Activated naive CD4-positive, alpha-beta T cell treated with anti-CD3 and anti-CD28 coated beads, Interleukin-2, amount 50 U/mL, for 24 hours (primary cell): ENCODE measurements at regions not wholly inside any gene's neighbourhood (a gene's known extent, or its start where the extent isn't known, plus 50 kb on each side); places are given as distances from the start of the nearest gene placed in this dataset.

Source experiments
- H3K27ac Mint-ChIP-seq: one replicate; pipeline ENCODE4 v1.8.0; 2021; ENCODE audit warnings: mild to moderate bottlenecking, mixed read lengths
- H3K27me3 Mint-ChIP-seq: one replicate; pipeline ENCODE4 v1.8.0; 2021; ENCODE audit warnings: mixed read lengths
- H3K36me3 Mint-ChIP-seq: one replicate; pipeline ENCODE4 v1.8.0; 2021; ENCODE audit warnings: mixed read lengths
- H3K4me1 Mint-ChIP-seq: one replicate; pipeline ENCODE4 v1.8.0; 2021; ENCODE audit warnings: mixed read lengths
- H3K4me3 Mint-ChIP-seq: one replicate; pipeline ENCODE4 v1.8.0; 2021; ENCODE audit warnings: mild to moderate bottlenecking, mixed read lengths
- H3K9me3 Mint-ChIP-seq: one replicate; pipeline ENCODE4 v1.8.0; 2021; ENCODE audit warnings: mixed read lengths

DNA sequence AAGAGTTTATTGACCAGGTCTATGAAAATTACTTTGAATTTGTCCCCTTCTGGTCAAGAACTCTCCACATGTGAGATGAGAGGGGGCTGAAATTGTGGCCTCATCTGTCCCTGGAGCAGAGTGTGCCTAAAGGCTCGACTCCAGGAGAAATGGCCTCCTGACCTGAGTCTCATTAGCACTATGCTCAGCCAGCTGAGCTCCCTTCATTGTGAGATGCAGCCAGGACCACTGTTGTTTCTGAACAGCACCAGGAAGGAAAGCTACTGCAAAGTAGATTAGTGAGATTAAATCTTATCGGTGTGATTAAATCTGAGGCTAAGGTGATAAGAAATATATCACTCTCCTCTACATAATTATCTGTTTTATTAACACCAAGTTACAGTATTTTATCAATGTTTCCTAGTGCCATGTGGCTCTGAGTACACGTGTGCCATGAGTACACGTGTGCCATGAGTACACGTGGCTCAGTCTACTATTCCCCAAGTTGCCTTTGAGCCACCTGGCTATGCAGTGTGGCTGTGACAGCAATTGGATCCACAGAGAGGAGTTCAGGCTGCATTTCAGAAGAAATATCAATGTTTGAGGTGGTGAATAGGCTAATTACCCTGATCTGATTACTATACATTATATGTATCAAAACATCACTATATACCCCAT, 126.9 kb downstream of the IPMK start:
- Mint-ChIP-seq H3K9me3 (no peaks in the 10 kb centered on the region), H3K36me3 (no peaks in the 10 kb centered on the region), H3K4me1 (no peaks in the 10 kb centered on the region), H3K4me3 (no peak overlapping the region), H3K27ac (no peak overlapping the region), H3K27me3 (peaks cover 10% of the 10 kb centered on the region)

DNA sequence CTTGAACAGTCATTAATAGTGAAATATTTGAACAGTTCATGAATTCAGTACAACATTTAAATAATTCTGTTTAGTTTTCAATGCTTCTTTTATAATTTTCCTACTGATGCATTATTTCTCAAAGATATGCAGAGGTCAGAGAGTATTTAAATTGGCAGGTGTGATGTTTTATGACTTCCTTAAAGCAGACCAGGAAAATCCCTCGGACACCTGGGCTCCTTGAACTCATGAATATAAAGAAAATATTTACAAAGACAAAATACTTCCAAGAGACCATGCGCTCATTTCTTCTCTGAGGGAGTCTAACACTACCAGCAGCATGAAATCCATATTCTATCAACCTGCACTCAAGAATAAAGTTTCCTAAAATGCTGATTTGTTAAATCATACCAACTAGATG, 127.6 kb downstream of the IPMK start:
- no peak overlapping the region for H3K4me3 Mint-ChIP-seq
- H3K27ac Mint-ChIP-seq = no peak overlapping the region
- H3K4me1 Mint-ChIP-seq = no peaks in the 10 kb centered on the region
- no peaks in the 10 kb centered on the region for H3K9me3 Mint-ChIP-seq
- no peaks in the 10 kb centered on the region for H3K36me3 Mint-ChIP-seq
- H3K27me3 Mint-ChIP-seq = peaks cover 7% of the 10 kb centered on the region

- Mint-ChIP-seq H3K36me3 (no peaks in the 10 kb centered on the region), H3K4me1 (no peaks in the 10 kb centered on the region), H3K27ac (no peak overlapping the region)
Observed at GRCh38 chr10:58137813-58138212, 129.9 kb downstream of the IPMK start.

DNA sequence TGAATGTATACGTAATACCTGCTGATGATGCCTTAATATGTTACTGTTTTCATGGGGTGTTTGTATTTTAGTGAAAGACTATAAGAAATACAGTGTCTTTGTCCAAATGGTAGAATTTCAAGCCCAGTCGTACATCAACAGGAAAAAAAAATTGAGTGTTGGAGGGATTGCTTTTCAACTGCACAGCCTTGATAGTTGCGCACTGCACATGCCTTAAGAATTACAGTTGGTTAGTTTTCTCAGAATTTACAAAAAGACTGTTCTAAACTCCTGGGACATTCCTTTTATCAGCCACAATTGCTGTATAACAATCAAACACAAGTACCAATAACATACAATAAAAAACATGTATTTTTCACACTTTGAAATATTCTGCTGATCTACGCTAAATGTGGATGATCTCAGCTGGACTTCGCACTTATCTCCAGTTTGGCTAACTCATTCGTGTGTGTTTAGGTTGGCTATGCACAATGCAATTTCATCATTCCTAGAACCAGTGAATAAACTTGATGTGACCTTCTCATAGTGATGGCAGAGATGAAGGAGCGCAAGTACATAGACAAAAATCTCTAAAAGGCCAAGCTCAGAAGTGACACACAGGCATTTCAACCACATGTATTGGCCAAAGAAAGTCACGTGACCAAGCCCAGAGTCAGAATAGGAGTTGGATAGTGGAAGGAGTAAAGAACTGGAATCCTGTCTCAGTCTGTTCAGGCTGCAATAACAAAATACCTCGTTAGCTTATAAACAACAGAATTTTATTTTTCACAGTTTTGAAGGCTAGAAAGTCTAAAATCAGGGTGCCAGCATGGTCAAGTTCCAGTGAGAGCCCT, 152.3 kb downstream of the IPMK start:
- H3K4me1 Mint-ChIP-seq = no peaks in the 10 kb centered on the region
- no peak overlapping the region for H3K4me3 Mint-ChIP-seq

More at GRCh38 chr10:58137813-58138212, 129.9 kb downstream of the IPMK start:
- Mint-ChIP-seq H3K27me3 (peaks cover 7% of the 10 kb centered on the region), H3K4me3 (no peak overlapping the region), H3K9me3 (no peaks in the 10 kb centered on the region)

DNA sequence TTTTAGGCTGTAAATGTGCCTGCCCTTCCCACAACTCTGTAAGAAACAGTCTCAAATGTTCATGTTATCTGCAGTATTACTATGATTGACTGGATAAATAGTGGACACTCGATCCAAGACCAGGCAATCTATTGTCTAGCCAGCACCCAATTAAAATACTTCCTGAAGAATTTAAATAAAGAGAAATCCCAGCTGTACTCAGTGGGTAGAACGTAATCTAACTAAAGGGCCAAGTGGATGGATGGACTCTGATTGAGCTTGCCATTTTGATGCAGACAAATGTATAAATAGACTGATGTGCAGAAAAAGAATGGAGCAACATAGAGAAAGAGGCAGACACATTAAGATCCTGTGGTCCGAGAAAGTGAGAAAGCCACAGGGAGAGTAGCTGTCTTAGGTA, 158.0 kb downstream of the IPMK start:
- Mint-ChIP-seq H3K27ac (no peak overlapping the region), H3K9me3 (no peaks in the 10 kb centered on the region), H3K4me1 (no peaks in the 10 kb centered on the region), H3K27me3 (no peaks in the 10 kb centered on the region), H3K36me3 (no peaks in the 10 kb centered on the region), H3K4me3 (no peak overlapping the region)

More for the DNA sequence above, 152.3 kb downstream of the IPMK start:
- H3K36me3 Mint-ChIP-seq = no peaks in the 10 kb centered on the region
- H3K27me3 Mint-ChIP-seq = peaks cover 3% of the 10 kb centered on the region
- no peak overlapping the region for H3K27ac Mint-ChIP-seq
- no peaks in the 10 kb centered on the region for H3K9me3 Mint-ChIP-seq

DNA sequence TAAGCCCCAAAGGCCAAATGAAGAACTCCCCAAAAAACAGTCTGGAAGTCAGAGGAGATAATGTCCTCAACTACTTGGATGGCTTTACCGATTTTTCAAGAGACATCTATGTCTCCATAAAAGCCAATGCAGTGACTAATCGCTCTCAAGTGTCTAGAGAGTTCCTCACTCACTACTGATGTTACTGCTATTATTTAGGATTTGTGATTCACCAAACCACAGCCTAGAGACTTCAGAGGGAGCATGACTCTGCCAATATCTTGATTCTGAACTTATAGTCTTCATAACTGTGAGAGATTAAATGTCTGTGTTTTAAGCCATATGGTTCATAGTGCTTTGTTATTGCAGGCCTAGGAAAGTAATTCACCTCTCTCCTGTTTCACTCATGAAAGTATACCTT, 160.2 kb downstream of the IPMK start:
- Mint-ChIP-seq H3K27me3 (no peaks in the 10 kb centered on the region), H3K9me3 (no peaks in the 10 kb centered on the region), H3K27ac (no peak overlapping the region), H3K4me3 (no peak overlapping the region), H3K36me3 (no peaks in the 10 kb centered on the region), H3K4me1 (no peaks in the 10 kb centered on the region)

DNA sequence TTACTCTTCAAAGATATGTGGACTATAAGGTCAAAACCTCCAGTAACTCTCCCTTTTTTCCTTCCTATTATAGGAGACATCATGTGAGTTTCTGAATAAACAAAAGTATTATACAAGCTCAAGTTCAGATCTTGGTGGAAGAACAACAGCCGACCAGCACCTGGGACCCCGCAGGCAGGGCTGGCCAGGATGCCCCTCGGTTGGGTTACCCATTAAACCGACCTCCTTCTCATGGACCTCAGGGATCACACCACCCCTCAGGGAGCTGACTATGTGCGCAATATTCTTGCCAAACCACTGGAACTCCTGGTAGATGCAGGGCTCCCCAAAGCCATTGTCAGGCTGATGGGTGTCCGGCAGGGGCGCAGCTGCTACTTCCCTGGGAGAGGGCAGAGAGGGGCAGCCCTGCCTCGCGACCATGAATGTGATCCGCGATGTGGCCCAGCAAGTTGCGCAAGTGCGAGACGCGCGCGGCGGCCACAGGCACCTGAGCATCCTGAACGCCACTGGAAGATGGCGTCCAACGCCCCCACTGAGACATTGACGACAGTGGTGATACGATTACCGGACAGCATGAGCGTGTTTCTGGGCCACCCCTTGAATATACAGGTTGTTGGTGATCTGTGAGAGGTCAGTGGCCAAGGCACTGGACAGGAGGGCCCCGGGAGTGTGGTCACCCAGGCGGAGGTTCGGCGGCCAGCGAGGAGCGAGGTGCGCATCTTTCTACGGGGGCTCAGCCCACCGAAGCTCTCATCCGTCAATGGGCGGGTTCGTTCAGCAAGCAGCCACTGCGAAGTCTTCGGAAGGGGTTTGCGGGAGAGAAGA, 161.3 kb downstream of the IPMK start:
- no peaks in the 10 kb centered on the region for H3K9me3 Mint-ChIP-seq
- no peaks in the 10 kb centered on the region for H3K4me1 Mint-ChIP-seq
- no peaks in the 10 kb centered on the region for H3K36me3 Mint-ChIP-seq
- no peak overlapping the region for H3K4me3 Mint-ChIP-seq
- H3K27me3 Mint-ChIP-seq = peaks cover 1% of the 10 kb centered on the region
- no peak overlapping the region for H3K27ac Mint-ChIP-seq

- Mint-ChIP-seq H3K9me3 (no peaks in the 10 kb centered on the region), H3K4me1 (no peaks in the 10 kb centered on the region), H3K36me3 (no peaks in the 10 kb centered on the region), H3K4me3 (no peak overlapping the region), H3K27me3 (peaks cover 1% of the 10 kb centered on the region), H3K27ac (no peak overlapping the region)
Observed at GRCh38 chr10:58104351-58104751, 163.3 kb downstream of the IPMK start.

DNA sequence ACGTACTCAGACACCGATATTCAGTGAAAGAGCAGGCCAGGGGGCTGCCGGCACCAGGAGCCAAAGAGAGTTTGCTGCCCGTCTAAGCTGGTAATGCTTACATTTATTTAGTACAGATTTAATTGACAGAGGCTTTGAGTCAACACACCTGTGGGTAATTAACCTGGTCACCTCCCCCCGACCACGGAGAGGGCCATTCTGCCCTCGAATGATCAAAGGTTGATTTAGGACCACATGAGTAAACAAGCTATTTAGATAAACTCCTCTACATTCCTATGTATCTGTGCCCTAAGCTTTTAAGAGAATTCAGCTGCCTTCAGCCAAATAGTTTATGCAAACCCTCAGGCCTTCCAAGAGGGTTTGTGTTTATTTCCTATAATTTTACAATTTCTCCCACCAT, 164.8 kb downstream of the IPMK start:
- H3K36me3 Mint-ChIP-seq = no peaks in the 10 kb centered on the region
- H3K4me3 Mint-ChIP-seq = no peak overlapping the region
- H3K27ac Mint-ChIP-seq = no peak overlapping the region
- no peaks in the 10 kb centered on the region for H3K4me1 Mint-ChIP-seq
- H3K9me3 Mint-ChIP-seq = no peaks in the 10 kb centered on the region
- H3K27me3 Mint-ChIP-seq = peaks cover 1% of the 10 kb centered on the region

DNA sequence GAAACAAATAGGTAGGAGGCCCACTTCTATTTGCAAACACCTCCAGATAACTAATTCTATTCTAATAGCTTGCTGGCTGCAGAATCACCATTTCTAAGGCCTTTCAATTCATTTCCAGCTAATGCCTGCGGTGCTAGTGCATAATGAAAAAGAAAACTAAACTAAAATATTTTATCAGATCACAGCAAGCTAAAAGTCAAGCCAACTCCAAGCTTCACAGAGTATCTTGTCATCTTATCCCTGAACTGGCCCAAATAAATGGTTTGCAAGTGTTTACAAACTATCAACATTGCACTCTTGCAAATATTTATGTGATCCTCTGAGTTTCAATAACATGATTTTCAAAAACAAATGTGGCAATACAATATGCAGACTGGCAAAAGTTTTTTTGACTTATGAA, 166.0 kb downstream of the IPMK start:
- no peak overlapping the region for H3K4me3 Mint-ChIP-seq
- no peak overlapping the region for H3K27ac Mint-ChIP-seq
- no peaks in the 10 kb centered on the region for H3K36me3 Mint-ChIP-seq
- H3K9me3 Mint-ChIP-seq = no peaks in the 10 kb centered on the region
- H3K4me1 Mint-ChIP-seq = no peaks in the 10 kb centered on the region
- H3K27me3 Mint-ChIP-seq = peaks cover 1% of the 10 kb centered on the region

DNA sequence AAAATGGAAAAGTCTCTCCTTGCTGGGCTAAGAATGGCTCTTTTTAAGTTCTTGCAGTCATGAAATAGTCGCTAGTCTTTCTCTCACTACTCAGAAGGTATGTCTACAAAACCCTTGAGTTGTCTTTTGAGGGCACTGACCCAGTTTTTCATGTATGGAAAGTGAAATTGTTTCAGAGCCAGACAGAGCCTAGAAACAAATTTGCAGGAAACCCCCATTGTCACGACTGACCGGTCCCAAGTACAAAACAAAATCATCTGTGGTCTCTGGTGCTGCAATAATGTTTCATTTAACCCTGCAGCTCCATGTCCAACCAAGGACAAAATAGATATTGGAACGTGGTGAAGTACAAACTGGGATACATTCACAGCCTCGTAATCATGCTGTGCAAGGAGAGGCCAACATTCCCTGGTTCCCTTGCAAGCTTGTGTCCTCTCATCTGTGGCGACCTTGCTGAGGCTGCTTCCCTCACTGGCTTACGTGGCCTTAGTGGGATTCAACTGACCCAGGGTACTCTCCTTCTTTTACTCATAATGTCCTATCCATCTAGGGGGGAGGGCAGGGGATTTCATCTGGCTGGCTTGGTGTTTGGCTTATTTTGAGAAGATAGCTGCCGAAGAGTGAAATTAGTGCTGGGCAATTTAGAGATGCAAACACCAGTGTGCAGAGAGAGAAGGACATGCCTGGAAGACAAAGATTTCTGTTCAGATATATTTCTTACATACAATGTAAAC, 172.5 kb downstream of the IPMK start:
- H3K4me1 Mint-ChIP-seq = no peaks in the 10 kb centered on the region
- H3K27ac Mint-ChIP-seq = no peak overlapping the region
- no peak overlapping the region for H3K4me3 Mint-ChIP-seq
- H3K36me3 Mint-ChIP-seq = no peaks in the 10 kb centered on the region
- H3K27me3 Mint-ChIP-seq = no peaks in the 10 kb centered on the region
- H3K9me3 Mint-ChIP-seq = no peaks in the 10 kb centered on the region

DNA sequence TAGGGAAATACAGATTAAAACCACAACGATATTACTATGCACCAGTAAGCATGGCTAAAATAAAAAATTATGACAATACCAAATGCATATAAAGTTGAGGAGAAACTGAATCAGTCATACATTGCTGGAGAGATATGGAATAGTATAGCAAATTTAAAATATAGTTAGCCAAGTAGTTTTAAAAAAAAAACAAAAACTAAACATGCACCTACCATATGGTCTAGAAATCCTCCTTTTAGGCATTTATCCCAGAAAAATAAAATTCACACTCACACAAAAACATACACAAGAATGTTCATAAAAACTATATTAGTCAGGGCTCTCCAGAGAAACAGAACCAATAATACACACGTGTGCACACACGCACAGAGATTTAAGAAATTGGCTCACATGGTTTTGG, 175.8 kb downstream of the IPMK start:
- Mint-ChIP-seq H3K4me3 (no peak overlapping the region), H3K27me3 (no peaks in the 10 kb centered on the region), H3K27ac (no peak overlapping the region), H3K36me3 (no peaks in the 10 kb centered on the region), H3K4me1 (no peaks in the 10 kb centered on the region), H3K9me3 (no peaks in the 10 kb centered on the region)

DNA sequence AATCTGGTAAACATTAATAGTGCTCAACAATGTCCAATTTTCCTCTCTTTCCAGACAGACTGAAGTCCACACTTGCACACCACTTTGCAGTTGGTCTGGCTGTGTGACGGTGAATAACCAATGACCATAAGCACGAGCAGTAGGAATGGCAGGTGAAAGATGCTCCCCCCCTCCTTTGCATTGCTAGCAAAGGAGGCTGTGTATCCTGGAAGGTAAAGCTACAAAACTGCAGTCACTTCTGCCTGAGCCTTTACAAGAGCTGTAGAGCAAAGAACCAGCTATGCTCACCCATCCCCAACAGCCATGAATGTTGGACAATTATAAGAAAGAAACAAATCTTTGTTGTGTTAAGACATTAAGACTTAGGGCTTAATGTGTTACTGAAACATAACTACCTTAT, 178.0 kb downstream of the IPMK start:
- Mint-ChIP-seq H3K4me1 (no peaks in the 10 kb centered on the region), H3K27me3 (no peaks in the 10 kb centered on the region), H3K27ac (no peak overlapping the region), H3K36me3 (no peaks in the 10 kb centered on the region), H3K9me3 (no peaks in the 10 kb centered on the region), H3K4me3 (no peak overlapping the region)

DNA sequence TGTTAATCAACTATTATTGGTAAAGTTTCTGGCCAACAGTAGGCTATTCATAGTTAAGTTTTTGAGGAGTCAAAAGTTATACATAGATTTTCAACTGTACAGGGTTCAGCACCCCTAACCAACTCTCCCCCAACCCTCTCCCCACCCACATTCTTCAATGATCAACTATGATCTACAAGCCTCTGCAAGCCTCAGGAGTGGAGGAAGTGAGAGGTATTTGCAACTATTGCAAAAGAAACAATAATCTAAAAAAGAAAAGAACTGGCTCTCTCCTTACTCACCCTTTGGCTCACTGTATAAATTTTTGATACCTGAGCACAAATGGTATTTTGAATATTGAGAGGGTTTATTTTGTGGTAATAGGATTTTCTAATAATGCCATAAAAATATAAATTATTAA, 179.8 kb downstream of the IPMK start:
- no peaks in the 10 kb centered on the region for H3K36me3 Mint-ChIP-seq
- no peak overlapping the region for H3K4me3 Mint-ChIP-seq
- no peak overlapping the region for H3K27ac Mint-ChIP-seq
- no peaks in the 10 kb centered on the region for H3K9me3 Mint-ChIP-seq
- H3K4me1 Mint-ChIP-seq = no peaks in the 10 kb centered on the region
- H3K27me3 Mint-ChIP-seq = no peaks in the 10 kb centered on the region

GRCh38 chr10:58086763-58087150, 180.9 kb downstream of the IPMK start:
- no peaks in the 10 kb centered on the region for H3K4me1 Mint-ChIP-seq
- no peak overlapping the region for H3K4me3 Mint-ChIP-seq
- H3K27me3 Mint-ChIP-seq = no peaks in the 10 kb centered on the region
- no peaks in the 10 kb centered on the region for H3K36me3 Mint-ChIP-seq
- H3K27ac Mint-ChIP-seq = no peak overlapping the region
- H3K9me3 Mint-ChIP-seq = no peaks in the 10 kb centered on the region
